GM12878 (cell line): ENCODE measurements at regions not wholly inside any gene's neighbourhood (a gene's known extent, or its start where the extent isn't known, plus 50 kb on each side); places are given as distances from the start of the nearest gene placed in this dataset.
A peak's percentile ranks its signal among the peaks of the same experiment; 100 is the strongest.

Experiments used
- ATF7 ChIP-seq: fragments of 450-650 bp; IDR thresholded peaks from 2 replicates; pipeline ENCODE4 v1.6.1; 2016; ENCODE audit warnings: low read depth, mild to moderate bottlenecking
- BCL11A ChIP-seq: IDR thresholded peaks from 2 replicates; pipeline ENCODE4 v1.6.1; 2011; ENCODE audit warnings: low read depth, low read length
- BHLHE40 ChIP-seq, 2 experiments: fragments of 450-650 bp in 1 of 2; IDR thresholded peaks; 2 replicates each; pipeline ENCODE4 v1.6.1; 2011 to 2017; ENCODE audit warnings: low read depth in 2 of 2, borderline replicate concordance in 1 of 2, improper control_type of control experiment in 1 of 2, low read length in 1 of 2, mild to moderate bottlenecking in 1 of 2
- BRCA1 ChIP-seq: IDR thresholded peaks from 2 replicates; pipeline ENCODE4 v1.6.1; 2011; ENCODE audit warnings: low read depth, low read length, improper control_type of control experiment
- CHD2 ChIP-seq: IDR thresholded peaks from 2 replicates; pipeline ENCODE4 v1.6.1; 2011; ENCODE audit warnings: low read depth, low read length, improper control_type of control experiment, borderline replicate concordance
- DPF2 ChIP-seq: fragments of 450-650 bp; IDR thresholded peaks from 2 replicates; pipeline ENCODE4 v1.6.1; 2017; ENCODE audit warnings: mild to moderate bottlenecking
- E2F8 ChIP-seq: fragments of 450-650 bp; IDR thresholded peaks from 2 replicates; pipeline ENCODE4 v1.6.1; 2018; ENCODE audit warnings: mild to moderate bottlenecking, low read depth, moderate library complexity; ENCODE audit not compliant: partially characterized antibody
- IKZF1 ChIP-seq: fragments of 450-650 bp; conservative IDR thresholded peaks from 2 replicates; pipeline ENCODE4 v1.6.1; 2017; ENCODE audit warnings: antibody characterized with exemption, mild to moderate bottlenecking
- IKZF2 ChIP-seq, 2 experiments: fragments of 450-650 bp; IDR thresholded peaks; 2 replicates each; pipeline ENCODE4 v1.6.1; 2017; ENCODE audit warnings: mild to moderate bottlenecking in 2 of 2, moderate library complexity in 2 of 2
- KLF5 ChIP-seq: fragments of 450-650 bp; IDR thresholded peaks from 2 replicates; pipeline ENCODE4 v1.6.1; 2014; ENCODE audit warnings: mild to moderate bottlenecking; ENCODE audit not compliant: partially characterized antibody
- MEF2B ChIP-seq: fragments of 450-650 bp; IDR thresholded peaks from 2 replicates; pipeline ENCODE4 v1.6.1; 2018; ENCODE audit warnings: mild to moderate bottlenecking, moderate library complexity; ENCODE audit not compliant: partially characterized antibody, poor library complexity, severe bottlenecking
- MTA2 ChIP-seq: fragments of 450-650 bp; IDR thresholded peaks from 2 replicates; pipeline ENCODE4 v1.6.1; 2016; ENCODE audit warnings: low read depth, mild to moderate bottlenecking, moderate library complexity
- NBN ChIP-seq: fragments of 450-650 bp; IDR thresholded peaks from 2 replicates; pipeline ENCODE4 v1.6.1; 2016
- NR2C1 ChIP-seq: fragments of 450-650 bp; IDR thresholded peaks from 2 replicates; pipeline ENCODE4 v1.6.1; 2017; ENCODE audit warnings: antibody characterized with exemption, mild to moderate bottlenecking, moderate library complexity
- PAX5 ChIP-seq: IDR thresholded peaks from 2 replicates; pipeline ENCODE4 v1.6.1; 2011; ENCODE audit warnings: low read depth, low read length, borderline replicate concordance
- PAX8 ChIP-seq: fragments of 450-650 bp; IDR thresholded peaks from 2 replicates; pipeline ENCODE4 v1.6.1; 2017; ENCODE audit warnings: mild to moderate bottlenecking, moderate library complexity
- POLR2AphosphoS2 ChIP-seq: IDR thresholded peaks from 2 replicates; pipeline ENCODE4 v1.6.1; 2011; ENCODE audit warnings: low read depth, mild to moderate bottlenecking, low read length, improper control_type of control experiment, moderate library complexity
- PRDM15 ChIP-seq: fragments of 450-650 bp; formaldehyde crosslinking; IDR thresholded peaks from 2 replicates; pipeline ENCODE4 v1.4.0; 2020; ENCODE audit warnings: mild to moderate bottlenecking, moderate library complexity
- RAD51 ChIP-seq: fragments of 450-650 bp; IDR thresholded peaks from 2 replicates; pipeline ENCODE4 v1.6.1; 2016; ENCODE audit warnings: moderate library complexity, mild to moderate bottlenecking, inconsistent platforms
- RELB ChIP-seq: fragments of 450-650 bp; IDR thresholded peaks from 2 replicates; pipeline ENCODE4 v1.6.1; 2017; ENCODE audit warnings: low read depth, mild to moderate bottlenecking, moderate library complexity
- RFX5 ChIP-seq: IDR thresholded peaks from 2 replicates; pipeline ENCODE4 v1.6.1; 2011; ENCODE audit warnings: low read depth, low read length, improper control_type of control experiment
- SIN3A ChIP-seq: IDR thresholded peaks from 2 replicates; pipeline ENCODE4 v1.6.1; 2012; ENCODE audit warnings: low read depth, low read length, improper control_type of control experiment
- TARDBP ChIP-seq: IDR thresholded peaks from 2 replicates; pipeline ENCODE4 v1.6.1; 2016; ENCODE audit warnings: borderline replicate concordance
- ZNF384 ChIP-seq: IDR thresholded peaks from 2 replicates; pipeline ENCODE4 v1.6.1; 2012; ENCODE audit warnings: low read depth, mild to moderate bottlenecking, low read length, improper control_type of control experiment, borderline replicate concordance

- TF ChIP-seq RELB (peak; percentile 86), POLR2AphosphoS2 (no peak), E2F8 (no peak), PAX8 (no peak), PAX5 (no peak), KLF5 (no peak), IKZF1 (peak; percentile 87), TARDBP (no peak), SIN3A (no peak), ATF7 (peak; percentile 91), MTA2 (peak; percentile 91; the same call in 1 of the 2 replicates), MEF2B (peak; percentile 83), IKZF2 (IDR thresholded peaks at IDR 0.05) (peak; percentile 84 to 85; a peak in 2 of 4 replicates), NR2C1 (peak; percentile 69), PRDM15 (no peak), BCL11A (peak; percentile 47; the same call in 1 of the 2 replicates), CHD2 (peak; percentile 52; the same call in 1 of the 2 replicates), NBN (peak; percentile 79; the same call in 1 of the 2 replicates), RFX5 (no peak), BHLHE40 (IDR thresholded peaks at IDR 0.05; ENCODE audit: borderline replicate concordance in 1 of 2, low read depth in 2 of 2, low read length in 1 of 2) (peak; percentile 67 to 86; a peak in 3 of 4 replicates), DPF2 (peak; percentile 78; the same call in 1 of the 2 replicates), RAD51 (peak; percentile 16; the same call in 1 of the 2 replicates), BRCA1 (no peak), ZNF384 (peak; percentile 72; the same call in 1 of the 2 replicates)
These were observed 218.2 kb upstream of the ADGRL2 start (continued) for GRCh38 chr1:81582467-81582986.
